ENCODE measurements at regions not wholly inside any gene's neighbourhood (a gene's known extent, or its start where the extent isn't known, plus 50 kb on each side); places are given as distances from the start of the nearest gene placed in this dataset.

DNA sequence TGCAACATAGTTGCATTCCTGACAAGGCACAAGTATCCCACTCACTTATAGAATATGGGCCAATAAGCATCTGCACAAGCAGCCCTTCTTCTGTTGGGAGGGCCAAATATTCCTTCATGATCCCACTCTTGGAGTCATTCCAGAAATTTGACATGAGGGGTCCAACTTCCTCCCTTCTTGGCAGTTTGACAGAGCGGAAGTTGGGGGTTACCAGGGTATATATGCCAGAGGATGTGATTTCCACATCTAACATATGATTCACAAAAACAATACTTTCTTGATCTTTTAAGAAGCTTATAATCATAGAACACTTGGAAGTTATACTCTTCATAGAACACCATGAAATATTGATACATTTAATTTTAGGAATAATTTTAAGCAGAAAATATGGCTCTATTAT is 100.9 kb upstream of the CRBN start:
- TF ChIP-seq, protein P1, sequence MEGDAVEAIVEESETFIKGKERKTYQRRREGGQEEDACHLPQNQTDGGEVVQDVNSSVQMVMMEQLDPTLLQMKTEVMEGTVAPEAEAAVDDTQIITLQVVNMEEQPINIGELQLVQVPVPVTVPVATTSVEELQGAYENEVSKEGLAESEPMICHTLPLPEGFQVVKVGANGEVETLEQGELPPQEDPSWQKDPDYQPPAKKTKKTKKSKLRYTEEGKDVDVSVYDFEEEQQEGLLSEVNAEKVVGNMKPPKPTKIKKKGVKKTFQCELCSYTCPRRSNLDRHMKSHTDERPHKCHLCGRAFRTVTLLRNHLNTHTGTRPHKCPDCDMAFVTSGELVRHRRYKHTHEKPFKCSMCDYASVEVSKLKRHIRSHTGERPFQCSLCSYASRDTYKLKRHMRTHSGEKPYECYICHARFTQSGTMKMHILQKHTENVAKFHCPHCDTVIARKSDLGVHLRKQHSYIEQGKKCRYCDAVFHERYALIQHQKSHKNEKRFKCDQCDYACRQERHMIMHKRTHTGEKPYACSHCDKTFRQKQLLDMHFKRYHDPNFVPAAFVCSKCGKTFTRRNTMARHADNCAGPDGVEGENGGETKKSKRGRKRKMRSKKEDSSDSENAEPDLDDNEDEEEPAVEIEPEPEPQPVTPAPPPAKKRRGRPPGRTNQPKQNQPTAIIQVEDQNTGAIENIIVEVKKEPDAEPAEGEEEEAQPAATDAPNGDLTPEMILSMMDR (IDR thresholded peaks at IDR 0.05) = no peak
- TF ChIP-seq POLR2A (IDR thresholded peaks at IDR 0.05) = no peak

All from uterus (tissue), 2 donors.